SU-DHL-6 (cell line): ENCODE measurements at regions not wholly inside any gene's neighbourhood (a gene's known extent, or its start where the extent isn't known, plus 50 kb on each side); places are given as distances from the start of the nearest gene placed in this dataset.

Experiments
- H2AFZ ChIP-seq: fragments of 200-600 bp; sonication (generic); 2 replicates; pipeline ENCODE4 v1.6.1; 2014; ENCODE audit warnings: low read depth, mild to moderate bottlenecking, moderate library complexity, mixed read lengths, antibody characterized with exemption, low read length; ENCODE audit not compliant: severe bottlenecking
- H3F3A ChIP-seq: fragments of 200-600 bp; shearing (Covaris generic); 2 replicates; pipeline ENCODE4 v1.6.0; 2016; ENCODE audit warnings: antibody characterized with exemption, mild to moderate bottlenecking; ENCODE audit not compliant: insufficient read depth
- H3K27ac ChIP-seq: fragments of 200-600 bp; sonication (generic); 2 replicates; pipeline ENCODE4 v1.5.1; 2016; ENCODE audit warnings: low read depth, mild to moderate bottlenecking, low read length, moderate library complexity, mixed read lengths
- H3K27me3 ChIP-seq: fragments of 200-600 bp; sonication (generic), shearing (Covaris generic); 2 replicates; pipeline ENCODE4 v1.6.0; 2014; ENCODE audit warnings: mild to moderate bottlenecking, low read length
- H3K36me3 ChIP-seq: fragments of 200-600 bp; sonication (generic); 2 replicates; pipeline ENCODE4 v1.6.1; 2014; ENCODE audit warnings: mild to moderate bottlenecking, low read length, mixed read lengths
- H3K4me2 ChIP-seq: fragments of 300-600, 200-600 bp; shearing (Covaris generic), sonication (generic); 2 replicates; pipeline ENCODE4 v1.6.0; 2014; ENCODE audit warnings: low read length, low read depth, mild to moderate bottlenecking; ENCODE audit not compliant: poor library complexity, severe bottlenecking
- H3K4me3 ChIP-seq: fragments of 200-600 bp; sonication (generic); 2 replicates; pipeline ENCODE4 v1.5.1; 2014; ENCODE audit warnings: antibody characterized with exemption, low read length, mild to moderate bottlenecking, mixed read lengths; ENCODE audit not compliant: insufficient read depth, poor library complexity, severe bottlenecking
- H3K79me2 ChIP-seq: fragments of 200-600 bp; sonication (generic); 2 replicates; pipeline ENCODE4 v1.6.1; 2014; ENCODE audit warnings: mild to moderate bottlenecking, low read length, moderate library complexity; ENCODE audit not compliant: insufficient read depth
- H3K9ac ChIP-seq: fragments of 200-600 bp; sonication (generic); 2 replicates; pipeline ENCODE4 v1.7.0; 2014; ENCODE audit warnings: mild to moderate bottlenecking, low read length
- H3K9me2 ChIP-seq: fragments of 200-600 bp; sonication (generic); replicated peaks from 2 replicates; pipeline ENCODE4 v1.6.1; 2014; ENCODE audit warnings: low read length; ENCODE audit not compliant: insufficient read depth
- H3K9me3 ChIP-seq: fragments of 200-600 bp; sonication (generic); 2 replicates; pipeline ENCODE4 v1.6.1; 2014; ENCODE audit warnings: low read length, mixed read lengths; ENCODE audit not compliant: insufficient read depth
- H4K20me1 ChIP-seq: fragments of 200-600 bp; sonication (generic); 2 replicates; pipeline ENCODE4 v1.6.1; 2014; ENCODE audit warnings: low read depth, mild to moderate bottlenecking, antibody characterized with exemption, low read length, moderate library complexity, mixed read lengths
- CTCF ChIP-seq: fragments of 200-600 bp; sonication (generic); IDR thresholded peaks from one replicate; pipeline ENCODE4 v1.5.1; 2017; ENCODE audit warnings: antibody characterized with exemption, mild to moderate bottlenecking, low read length, moderate library complexity; ENCODE audit not compliant: insufficient read depth, poor library complexity, severe bottlenecking
- EZH2phosphoT487 ChIP-seq: fragments of 200-600 bp; sonication (generic), shearing (Covaris generic); conservative IDR thresholded peaks from 2 replicates; pipeline ENCODE4 v1.6.1; 2018; ENCODE audit warnings: mild to moderate bottlenecking, antibody characterized with exemption, low read length, moderate library complexity, mixed read lengths

DNA sequence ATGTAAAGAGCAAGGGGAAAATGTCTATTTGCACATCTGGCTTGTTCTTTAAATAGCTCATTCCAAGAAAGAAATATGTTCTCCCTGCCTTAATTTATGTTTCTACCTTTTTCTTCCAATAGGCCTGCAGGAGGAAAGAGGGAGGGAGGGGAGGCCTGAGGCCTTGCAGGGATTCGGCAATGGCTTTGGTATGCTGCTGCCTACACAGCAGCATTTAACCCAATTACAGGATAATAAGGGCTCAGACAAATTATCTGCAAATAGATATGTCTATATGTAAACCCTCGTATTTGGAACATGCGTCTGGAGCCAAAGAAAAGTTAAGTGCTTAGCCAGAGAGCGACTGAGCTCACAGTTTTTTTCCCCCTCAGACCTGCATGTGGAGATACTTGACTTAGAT lies 277.2 kb downstream of the CDC5L start:
- no peaks in the 10 kb centered on the region; the same call in 1 of the 2 replicates for H3K27me3 ChIP-seq
- TF ChIP-seq EZH2phosphoT487 (no peak), CTCF (no peak)
- H3K9ac ChIP-seq = no peak overlapping the region

GRCh38 chr6:44665143-44665542 lies 277.6 kb downstream of the CDC5L start:
- Histone ChIP-seq H3K9ac (no peak overlapping the region), H3K9me3 (no peaks in the 10 kb centered on the region), H3K36me3 (no peaks in the 10 kb centered on the region), H3F3A (no peaks in the 10 kb centered on the region), H4K20me1 (no peaks in the 10 kb centered on the region), H3K27ac (no peak overlapping the region), H3K9me2 (no peaks in the 10 kb centered on the region), H3K4me3 (no peak overlapping the region), H2AFZ (no peak overlapping the region), H3K79me2 (no peaks in the 10 kb centered on the region), H3K27me3 (no peaks in the 10 kb centered on the region; the same call in 1 of the 2 replicates), H3K4me2 (no peak overlapping the region)
- TF ChIP-seq CTCF (no peak), EZH2phosphoT487 (no peak)

More for the DNA sequence above, 277.2 kb downstream of the CDC5L start:
- Histone ChIP-seq H3K4me2 (no peak overlapping the region), H3K79me2 (no peaks in the 10 kb centered on the region), H3K4me3 (no peak overlapping the region), H3K9me2 (no peaks in the 10 kb centered on the region), H3F3A (no peaks in the 10 kb centered on the region), H3K36me3 (no peaks in the 10 kb centered on the region), H2AFZ (no peak overlapping the region), H3K27ac (no peak overlapping the region), H4K20me1 (no peaks in the 10 kb centered on the region), H3K9me3 (no peaks in the 10 kb centered on the region)

GRCh38 chr6:44665683-44666082 lies 278.2 kb downstream of the CDC5L start:
- H2AFZ ChIP-seq = no peak overlapping the region

DNA sequence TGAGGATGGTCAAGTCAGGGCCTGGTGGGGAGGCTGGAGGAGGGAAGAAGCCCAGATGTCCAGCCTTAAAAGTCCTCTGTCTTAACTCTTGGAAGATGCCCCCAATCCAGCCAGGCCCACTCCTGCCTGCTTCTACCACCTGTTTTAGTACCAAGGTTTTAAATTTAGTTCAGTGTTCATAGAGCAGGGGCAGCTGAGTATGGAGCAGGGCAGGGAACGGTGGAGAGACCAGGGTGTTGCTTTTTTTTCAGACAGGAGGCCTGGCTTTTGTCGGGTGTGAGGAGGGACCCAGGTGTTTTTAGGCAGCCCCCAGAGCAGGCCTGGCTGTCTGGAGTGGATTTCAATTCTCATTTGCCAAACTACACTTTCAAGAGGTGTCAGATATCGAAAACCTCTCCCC lies 278.8 kb downstream of the CDC5L start:
- H3K4me3 ChIP-seq = no peak overlapping the region
- H3K9me3 ChIP-seq = no peaks in the 10 kb centered on the region
- no peak overlapping the region for H3K27ac ChIP-seq
- no peaks in the 10 kb centered on the region for H3K36me3 ChIP-seq
- no peaks in the 10 kb centered on the region for H3F3A ChIP-seq
- no peaks in the 10 kb centered on the region for H3K79me2 ChIP-seq
- no peak overlapping the region for H3K9ac ChIP-seq
- no peaks in the 10 kb centered on the region for H3K9me2 ChIP-seq
- H3K27me3 ChIP-seq = no peaks in the 10 kb centered on the region; the same call in 1 of the 2 replicates
- TF ChIP-seq CTCF = no peak
- TF ChIP-seq EZH2phosphoT487 = no peak
- no peaks in the 10 kb centered on the region for H4K20me1 ChIP-seq
- no peak overlapping the region for H3K4me2 ChIP-seq
- no peak overlapping the region for H2AFZ ChIP-seq

More at GRCh38 chr6:44665683-44666082, 278.2 kb downstream of the CDC5L start:
- no peak for TF ChIP-seq EZH2phosphoT487
- H3K4me3 ChIP-seq = no peak overlapping the region
- no peak overlapping the region for H3K27ac ChIP-seq
- H4K20me1 ChIP-seq = no peaks in the 10 kb centered on the region
- H3K4me2 ChIP-seq = no peak overlapping the region
- H3K9me2 ChIP-seq = no peaks in the 10 kb centered on the region
- H3K9me3 ChIP-seq = no peaks in the 10 kb centered on the region
- H3K27me3 ChIP-seq = no peaks in the 10 kb centered on the region; the same call in 1 of the 2 replicates
- no peaks in the 10 kb centered on the region for H3F3A ChIP-seq
- H3K36me3 ChIP-seq = no peaks in the 10 kb centered on the region
- H3K79me2 ChIP-seq = no peaks in the 10 kb centered on the region
- H3K9ac ChIP-seq = no peak overlapping the region
